GM19324 (cell line): ENCODE measurements at regions not wholly inside any gene's neighbourhood (a gene's known extent, or its start where the extent isn't known, plus 50 kb on each side); places are given as distances from the start of the nearest gene placed in this dataset.
A peak's percentile ranks its signal among the peaks of the same experiment; 100 is the strongest.

Experiments used
- ATAC-seq: cut with Tn5 transposase; IDR thresholded peaks from one replicate; pipeline ENCODE4 v1.9.1; 2021; ENCODE audit warnings: mild to moderate bottlenecking, moderate library complexity; ENCODE audit not compliant: unreplicated experiment, low FRiP score

DNA sequence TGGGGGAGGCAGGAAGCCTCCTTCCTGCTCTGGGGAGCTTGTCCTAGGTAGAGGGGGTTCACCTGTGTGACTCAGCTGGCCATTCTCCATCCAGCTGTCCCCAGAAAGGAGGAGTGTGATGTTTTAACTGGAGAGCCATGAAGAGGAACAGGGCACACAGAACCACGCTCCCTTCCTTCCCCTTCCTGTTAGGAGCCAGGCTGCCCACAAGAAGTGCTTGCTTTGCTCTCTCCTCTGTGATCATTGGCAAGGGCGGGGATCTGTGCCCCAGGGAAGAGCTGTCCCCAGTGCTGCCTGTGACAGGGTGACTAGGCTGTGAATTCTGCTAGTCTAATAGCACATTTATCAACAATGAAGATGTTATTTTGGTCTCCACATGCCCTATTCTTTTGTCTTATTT is 169.6 kb upstream of the GATB start:
- no peak for ATAC-seq

DNA sequence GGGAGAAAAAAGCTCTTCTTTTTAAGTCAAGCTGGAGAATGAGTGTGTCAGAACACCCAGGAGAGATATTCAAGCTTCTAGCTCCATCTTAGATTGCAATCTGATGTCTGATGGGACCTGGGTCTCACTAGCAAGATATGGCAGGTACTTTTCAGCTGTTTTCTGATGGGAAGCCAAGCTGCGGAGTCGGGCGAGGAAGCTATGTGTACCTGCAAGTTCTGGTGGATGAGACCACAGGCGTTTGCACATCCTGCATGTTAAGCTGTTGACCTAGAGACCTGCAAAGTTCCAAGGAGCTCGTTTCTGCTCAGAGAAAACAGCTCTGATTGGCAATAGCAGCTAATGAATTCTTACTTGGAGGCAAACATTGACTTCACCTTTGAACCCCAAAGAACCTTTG is 167.3 kb upstream of the GATB start:
- no peak for ATAC-seq

DNA sequence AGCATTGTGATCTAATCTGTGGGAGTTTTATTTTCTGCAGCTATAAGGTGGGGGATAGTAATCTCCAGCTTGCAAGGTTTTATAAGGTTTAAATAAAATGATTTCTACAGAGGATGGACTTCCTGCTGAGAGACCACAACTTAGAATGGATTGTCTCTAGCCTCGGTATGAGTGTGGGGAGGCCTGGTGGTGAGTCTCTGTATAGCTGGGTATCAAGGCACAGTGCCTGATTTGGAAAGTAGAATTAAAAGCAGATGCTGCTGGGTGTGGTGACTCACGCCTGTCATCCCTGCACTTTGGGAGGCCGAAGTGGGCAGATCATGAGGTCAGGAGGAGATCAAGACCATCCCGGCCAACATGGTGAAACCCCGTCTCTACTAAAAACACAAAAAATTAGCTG is 162.0 kb upstream of the GATB start:
- ATAC-seq = no peak

- no peak for ATAC-seq
Measured at GRCh38 chr4:151922306-151922705, 161.5 kb upstream of the GATB start.

GRCh38 chr4:151921811-151922210 is 161.0 kb upstream of the GATB start:
- no peak for ATAC-seq

- ATAC-seq = no peak
Measured at GRCh38 chr4:151921386-151921785, 160.6 kb upstream of the GATB start.

- ATAC-seq = no peak
Measured at GRCh38 chr4:151917145-151917734, 156.4 kb upstream of the GATB start.

DNA sequence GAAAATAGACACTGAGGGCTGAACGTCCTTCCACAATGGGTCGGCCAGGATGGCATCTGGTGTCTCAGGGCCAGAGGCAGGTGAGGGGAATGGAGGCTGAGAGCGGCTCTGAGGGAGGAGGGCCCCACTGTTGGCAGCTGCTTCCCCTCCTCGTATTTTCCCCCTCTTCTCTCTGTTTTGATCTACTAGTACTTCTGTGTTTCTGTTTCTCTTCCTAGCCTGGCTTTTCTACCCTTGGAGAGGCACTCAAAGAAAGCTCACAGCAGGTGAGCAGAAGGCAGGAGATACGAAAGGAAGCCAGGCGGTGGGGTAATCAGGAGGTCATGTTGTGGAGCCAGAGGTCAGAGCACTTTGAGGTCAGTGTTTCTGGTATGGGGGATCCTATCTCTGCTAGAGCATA is 151.8 kb upstream of the GATB start:
- no peak for ATAC-seq

GRCh38 chr4:151911970-151912369 is 151.2 kb upstream of the GATB start:
- ATAC-seq = no peak

GRCh38 chr4:151908734-151909497 is 148.1 kb upstream of the GATB start:
- no peak for ATAC-seq

DNA sequence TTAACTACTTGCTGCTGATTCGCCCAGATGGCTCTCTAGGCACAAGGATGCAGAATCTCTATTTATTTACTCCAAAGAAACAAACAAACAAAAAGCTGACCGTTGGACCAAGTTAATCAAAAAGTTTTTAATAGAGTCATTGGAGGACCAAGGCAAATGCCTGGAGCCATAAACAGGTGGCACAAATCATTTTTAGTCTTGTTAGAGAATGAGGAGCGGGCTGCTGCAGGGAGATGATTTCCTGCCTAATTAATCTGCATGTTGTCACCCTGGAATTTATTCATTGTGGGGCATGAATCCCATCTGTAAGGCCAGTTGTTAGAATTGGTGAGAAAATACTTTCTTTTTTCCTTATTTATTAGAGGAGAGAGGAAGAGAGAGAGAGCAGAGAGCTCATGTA is 147.4 kb upstream of the GATB start:
- ATAC-seq = no peak

- no peak for ATAC-seq
Measured at GRCh38 chr4:151906438-151906837, 145.6 kb upstream of the GATB start.

DNA sequence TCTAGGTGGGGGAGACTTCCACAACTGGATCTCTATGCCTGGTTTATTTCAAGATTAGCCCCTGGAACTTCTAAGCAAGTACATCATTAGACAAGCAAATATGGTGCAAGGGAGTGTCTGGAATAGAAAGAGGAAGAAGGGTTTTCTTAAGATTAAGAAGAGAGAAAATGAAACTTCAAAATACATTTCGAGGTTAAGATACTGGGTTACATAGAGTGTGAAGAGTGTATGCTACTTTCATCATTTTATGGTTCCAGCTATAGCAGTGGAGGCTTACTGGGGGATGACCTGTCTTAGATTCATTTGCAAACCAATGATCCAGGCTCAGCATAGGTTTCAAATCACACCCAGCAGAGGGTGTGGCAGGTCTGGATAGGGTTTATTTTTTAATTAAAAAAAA is 144.4 kb upstream of the GATB start:
- peak; percentile 81 for ATAC-seq

DNA sequence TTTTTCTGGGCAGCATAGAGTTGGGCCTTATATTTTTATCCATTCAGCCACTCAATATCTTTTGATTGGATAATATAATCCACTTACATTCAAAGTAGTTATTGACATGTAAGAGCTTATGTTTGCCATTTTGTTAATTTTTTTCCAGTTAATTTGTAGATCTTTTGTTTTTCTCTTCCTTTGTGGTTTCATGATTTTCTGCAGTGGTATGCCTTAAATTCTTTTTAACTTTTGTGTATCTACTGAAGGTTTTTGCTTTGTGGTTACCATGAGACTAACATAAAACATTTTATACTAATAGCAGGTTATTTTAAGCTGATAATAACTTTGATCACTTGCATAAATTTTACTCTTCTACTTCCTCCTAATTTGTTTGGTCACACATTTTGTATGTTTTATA is 140.8 kb upstream of the GATB start:
- ATAC-seq = no peak

- no peak for ATAC-seq
Measured at GRCh38 chr4:151896880-151897279, 136.1 kb upstream of the GATB start.

DNA sequence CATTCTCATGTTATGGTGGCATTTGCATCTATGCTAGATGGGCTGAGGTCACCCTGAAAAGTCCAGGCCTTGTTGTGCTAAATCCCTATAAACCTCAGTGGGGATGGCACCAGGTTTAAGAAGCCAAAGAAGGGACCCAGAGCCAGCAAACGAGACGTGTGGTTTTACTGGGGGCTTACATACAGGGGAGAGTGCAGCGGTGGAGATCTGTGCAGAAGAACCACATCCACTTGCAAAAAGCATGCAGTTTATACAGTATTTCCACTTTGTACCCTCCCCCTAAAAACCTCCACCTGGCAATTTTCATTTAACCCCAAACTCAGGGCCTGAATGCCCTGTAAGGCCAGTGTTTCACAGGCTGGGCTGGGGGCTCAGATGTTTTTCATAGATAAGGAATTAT is 134.9 kb upstream of the GATB start:
- no peak for ATAC-seq

GRCh38 chr4:151894246-151894645 is 133.4 kb upstream of the GATB start:
- no peak for ATAC-seq

DNA sequence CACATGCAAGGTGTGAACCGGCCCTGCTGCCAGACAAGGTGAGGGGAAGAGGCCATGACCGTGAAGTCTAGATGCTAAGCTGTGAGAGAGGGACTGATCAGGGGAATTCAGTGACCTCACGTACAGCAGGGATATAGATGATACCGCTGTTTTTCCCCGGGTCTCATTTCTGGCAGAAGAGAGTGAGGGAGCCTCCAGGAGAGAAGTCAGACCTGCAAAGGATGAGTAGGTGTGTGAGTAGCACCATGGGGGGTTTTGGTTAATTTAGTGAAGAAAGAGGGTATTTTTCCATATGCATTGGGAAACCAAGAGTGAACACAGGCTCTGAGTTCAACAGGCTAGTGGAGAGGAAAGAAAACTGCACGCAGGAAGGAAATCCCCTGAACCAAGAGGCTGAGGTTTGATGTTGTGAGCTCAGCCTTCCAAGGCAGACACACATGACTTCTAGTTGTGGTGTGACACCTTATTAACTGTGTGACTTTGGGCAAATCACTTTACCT is 127.6 kb upstream of the GATB start:
- ATAC-seq = no peak

GRCh38 chr4:151887816-151888180 is 127.0 kb upstream of the GATB start:
- ATAC-seq = peak; percentile 30

DNA sequence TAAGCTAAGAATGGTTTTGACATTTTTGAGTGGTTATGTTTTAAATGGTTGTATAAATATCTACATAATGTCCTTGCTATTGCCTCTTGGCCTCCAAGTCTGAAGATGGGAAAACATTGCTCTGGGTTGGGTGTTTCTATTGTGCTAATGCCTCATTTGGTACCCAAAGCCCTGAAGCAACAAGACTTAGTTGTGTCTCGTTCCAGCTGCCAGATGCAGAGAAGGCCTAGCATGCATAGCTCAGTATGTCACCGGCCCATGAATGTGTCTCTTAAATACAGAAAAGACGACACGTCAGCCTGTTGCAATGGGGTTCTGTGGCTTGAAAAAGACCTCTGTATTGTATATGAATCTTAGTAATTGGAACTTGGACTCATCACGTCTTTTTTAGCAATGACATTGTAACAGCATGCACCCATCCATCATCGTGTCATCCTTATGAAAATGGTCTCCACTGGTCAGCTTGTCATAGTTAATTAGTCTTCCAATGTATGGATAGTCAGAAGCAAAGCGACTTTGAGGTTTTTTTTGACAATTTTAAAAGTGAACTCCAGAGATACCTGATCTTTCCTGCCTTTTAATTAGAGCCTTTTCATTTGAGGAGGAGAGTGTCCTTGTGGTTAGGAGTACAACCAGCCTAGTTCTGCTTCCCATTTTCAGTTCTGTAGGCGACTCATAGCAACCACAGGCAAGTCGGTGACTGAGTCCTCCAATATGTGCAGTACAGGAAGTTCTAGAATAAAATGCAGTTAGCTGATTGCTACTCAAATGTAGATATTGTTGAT is 126.4 kb upstream of the GATB start:
- peak; percentile 77 for ATAC-seq

GRCh38 chr4:151885123-151885522 is 124.3 kb upstream of the GATB start:
- ATAC-seq = no peak

DNA sequence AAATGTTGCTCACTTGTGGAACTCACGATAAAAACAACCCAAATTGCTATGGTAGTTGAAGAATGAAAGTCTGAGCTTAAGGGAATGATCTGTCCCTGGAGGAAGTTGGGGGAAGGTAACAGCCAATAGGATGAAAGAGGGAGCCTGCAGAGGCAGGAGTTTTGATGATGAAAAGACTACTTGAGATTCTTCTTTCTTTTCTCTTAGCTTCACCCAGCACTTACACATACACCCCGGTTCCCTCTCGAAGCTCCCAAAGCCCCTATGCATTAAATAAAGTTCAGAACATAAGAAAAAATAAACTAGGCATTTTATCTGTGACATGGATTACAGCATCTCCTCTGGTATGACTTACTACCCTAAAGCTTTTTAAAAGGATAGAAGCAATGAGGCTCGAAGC is 122.9 kb upstream of the GATB start:
- ATAC-seq = no peak
